CD4-positive, alpha-beta T cell treated with Interleukin-6 at 100 ng/mL for 8 hours (primary cell): ENCODE measurements at regions not wholly inside any gene's neighbourhood (a gene's known extent, or its start where the extent isn't known, plus 50 kb on each side); places are given as distances from the start of the nearest gene placed in this dataset.

Experiments used
- DNase-seq: peaks from one replicate; pipeline ENCODE4 v3.0.0-alpha.2; 2020; ENCODE audit warnings: mixed read lengths, low spot score

GRCh38 chr5:77157732-77158532, 52.5 kb upstream of the PDE8B start:
- no peak for DNase-seq

DNA sequence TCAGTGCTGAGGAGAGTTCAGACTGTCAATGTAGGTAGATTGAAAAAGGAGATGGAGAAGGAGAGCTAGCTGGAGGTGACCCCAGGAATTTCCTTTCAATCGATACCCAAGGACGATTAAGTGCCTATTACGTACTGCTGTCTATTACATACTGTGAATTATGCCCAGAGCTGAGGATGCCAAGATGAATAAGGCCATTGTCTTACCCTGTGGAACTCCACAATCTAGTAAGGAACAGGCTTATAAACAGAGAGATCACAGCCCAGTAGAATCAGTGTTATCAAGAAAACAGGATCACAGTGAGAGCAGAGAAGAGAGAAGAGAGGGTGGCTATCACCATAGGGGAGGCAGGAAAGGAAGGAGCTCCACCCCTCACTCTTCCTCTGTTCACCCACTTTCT, 54.1 kb upstream of the PDE8B start:
- DNase-seq, result no peak

GRCh38 chr5:77155179-77155785, 55.2 kb upstream of the PDE8B start:
- peak; percentile 59 for DNase-seq

- no peak for DNase-seq
Observed at GRCh38 chr5:77152441-77152840, 58.0 kb upstream of the PDE8B start.

DNA sequence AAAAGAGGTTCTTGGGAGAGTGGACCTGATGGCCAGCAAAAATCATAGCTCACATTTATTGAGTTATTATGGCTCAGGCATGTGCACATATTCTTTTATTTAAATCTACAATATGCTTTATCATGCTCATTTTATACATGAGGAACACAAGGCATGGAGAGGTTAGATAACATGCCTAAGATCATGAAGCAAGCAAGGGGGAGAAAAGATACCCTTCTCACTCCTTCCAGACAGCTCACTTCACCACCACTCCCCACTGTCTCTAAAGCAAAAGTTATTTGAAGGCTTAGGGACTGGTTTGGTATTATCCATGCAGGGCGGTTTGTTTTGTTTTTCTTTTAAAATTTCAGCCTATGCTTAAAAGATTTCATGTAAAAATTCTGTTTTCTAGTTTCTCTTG, 59.0 kb upstream of the PDE8B start:
- no peak for DNase-seq

GRCh38 chr5:77146896-77147295, 59.8 kb upstream of the ZBED3 start:
- no peak for DNase-seq

- DNase-seq, result no peak
Observed at GRCh38 chr5:77145666-77146065, 58.6 kb upstream of the ZBED3 start.

- DNase-seq, result no peak
Observed at GRCh38 chr5:77144837-77145139, 57.7 kb upstream of the ZBED3 start.

DNA sequence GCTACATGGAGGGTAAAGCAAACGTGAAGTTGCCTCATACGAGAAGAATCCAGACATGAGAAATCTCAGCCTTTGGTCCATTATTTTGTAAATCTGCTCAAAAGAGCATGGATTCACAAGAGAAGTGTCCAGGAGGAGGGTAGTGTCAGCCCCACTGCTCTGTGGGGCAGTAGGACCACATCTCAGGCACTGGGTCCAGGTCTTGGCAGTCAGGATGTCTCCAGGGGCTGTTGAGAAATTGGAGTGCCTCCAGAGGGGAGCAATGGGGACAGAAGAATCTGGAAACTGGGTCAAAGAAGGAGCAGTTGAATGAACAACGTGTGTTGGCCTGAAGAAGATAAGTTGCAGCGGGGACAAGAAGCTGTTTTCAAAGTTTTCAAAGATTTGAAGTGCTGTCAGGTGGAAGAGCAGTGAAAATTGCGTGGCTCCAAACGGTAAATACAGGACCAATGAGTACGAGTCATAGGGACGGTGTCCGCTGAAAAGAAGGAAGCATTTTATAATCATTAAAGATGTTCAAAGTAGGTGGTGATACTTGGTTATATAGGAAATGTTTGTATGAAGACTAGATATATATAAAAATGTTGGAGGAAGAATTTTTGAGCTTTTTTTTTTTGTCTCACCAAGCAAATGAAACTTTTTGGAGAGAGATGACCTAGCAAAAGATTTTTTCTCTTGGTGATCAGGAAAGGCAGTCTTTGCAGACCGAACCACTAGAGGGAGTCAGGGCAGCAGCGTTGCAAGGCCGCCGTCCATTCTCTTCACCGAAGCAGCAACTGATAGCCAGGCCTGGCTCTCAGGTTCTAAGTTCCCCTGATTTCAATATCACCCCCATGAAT, 57.1 kb upstream of the ZBED3 start:
- peak; percentile 52 for DNase-seq

DNA sequence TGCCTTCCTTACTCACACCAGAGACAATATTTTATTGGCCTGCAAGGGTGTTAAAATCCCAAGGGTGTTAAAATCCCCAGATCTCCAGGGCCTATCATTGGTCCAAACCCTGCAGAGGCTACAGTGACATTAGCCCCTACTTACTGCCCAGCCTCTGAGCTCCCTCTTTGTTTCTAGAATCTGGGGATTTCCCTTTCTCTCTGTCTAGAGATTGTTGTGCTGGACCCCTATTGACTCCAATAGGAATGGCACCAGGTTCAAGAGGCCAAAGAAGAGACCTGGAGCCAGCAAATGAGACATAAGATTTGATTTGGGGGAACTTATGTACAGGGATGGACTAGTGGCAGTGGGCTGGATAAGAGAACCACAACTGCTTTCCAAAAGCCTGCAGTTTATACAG, 53.3 kb upstream of the ZBED3 start:
- DNase-seq, result no peak

DNA sequence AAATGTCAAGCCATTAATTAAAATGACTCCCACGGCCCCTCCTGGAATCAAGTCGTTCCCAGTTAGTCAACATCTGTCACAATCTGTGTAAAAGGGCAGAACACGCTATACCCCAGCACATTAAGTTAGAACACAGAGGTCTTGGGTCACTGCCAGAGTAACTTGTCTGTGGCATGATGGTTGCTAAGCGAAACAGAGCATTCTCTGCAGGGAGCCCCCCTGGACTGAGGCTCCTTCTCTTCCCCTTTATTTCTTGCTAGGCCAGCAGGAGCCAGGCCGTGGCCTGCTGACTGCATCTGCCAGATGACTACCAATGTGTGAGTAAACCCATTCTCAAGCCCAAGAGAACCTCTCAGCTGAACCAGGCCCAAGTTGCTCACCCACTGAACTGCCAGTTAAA, 51.9 kb upstream of the ZBED3 start:
- DNase-seq, result no peak
